Epidermal melanocyte (primary cell): ENCODE measurements at regions not wholly inside any gene's neighbourhood (a gene's known extent, or its start where the extent isn't known, plus 50 kb on each side); places are given as distances from the start of the nearest gene placed in this dataset.

Source experiments
- DNase-seq: peaks from one replicate; pipeline ENCODE4 v3.0.0; 2011; ENCODE audit warnings: low spot score; ENCODE audit not compliant: insufficient read length

DNA sequence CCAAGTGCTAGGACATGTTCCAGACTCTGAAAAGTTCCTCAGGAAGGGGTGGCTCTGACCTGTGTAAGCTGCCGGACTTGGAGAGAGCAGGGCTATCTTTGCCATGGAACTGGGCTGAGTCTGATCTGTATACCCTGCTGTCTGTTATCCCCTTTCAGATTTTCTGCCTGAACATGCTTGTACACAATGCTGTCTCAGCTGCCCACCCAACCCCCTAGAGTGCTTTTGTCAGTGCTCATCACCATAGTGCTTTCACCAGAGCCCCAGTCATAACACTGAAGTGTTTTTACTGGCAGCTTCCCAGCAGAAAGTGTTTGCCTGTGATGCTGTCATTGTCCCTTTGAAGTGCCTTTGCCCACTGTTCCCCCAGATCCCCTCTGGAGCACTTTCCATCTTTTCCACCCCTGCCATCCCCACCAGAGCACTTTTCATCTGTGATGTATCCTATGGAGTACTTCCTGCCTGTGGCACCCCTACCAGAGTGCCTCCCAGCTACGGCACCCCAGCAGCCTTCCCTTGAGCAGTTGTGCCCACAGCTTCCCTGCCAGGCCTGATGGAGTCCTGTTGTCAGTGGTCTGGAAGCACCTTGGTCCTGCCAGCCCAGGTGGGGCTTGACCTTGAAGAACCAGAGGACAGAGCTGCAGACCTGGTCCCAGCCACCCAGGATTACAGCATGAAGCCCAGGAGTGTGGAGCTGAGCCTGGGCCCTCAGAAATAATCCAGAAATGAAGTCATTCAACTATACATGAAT lies 397.7 kb downstream of the DIPK2A start:
- DNase-seq = no peak

- no peak for DNase-seq
Measured at GRCh38 chr3:144375088-144375487, 403.5 kb downstream of the DIPK2A start.

DNA sequence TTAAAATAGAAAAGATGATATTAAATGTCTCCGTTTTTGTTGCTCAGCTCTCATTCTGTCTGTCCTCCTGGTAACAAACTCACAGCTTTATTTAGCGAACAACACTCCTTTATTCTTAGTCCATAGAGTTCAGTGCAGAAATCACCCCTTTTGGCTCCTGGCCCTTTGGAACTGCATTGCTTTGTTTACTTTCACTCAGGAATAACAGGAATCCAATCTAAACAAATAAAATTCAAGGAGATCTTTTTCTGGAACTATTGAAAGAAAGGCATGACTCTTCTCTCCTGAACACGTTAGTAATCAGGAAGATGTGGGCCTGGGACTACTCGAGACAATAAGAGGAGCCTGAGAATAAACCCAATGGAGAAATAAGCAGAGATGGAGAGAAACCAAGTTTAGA lies 409.2 kb downstream of the DIPK2A start:
- no peak for DNase-seq

DNA sequence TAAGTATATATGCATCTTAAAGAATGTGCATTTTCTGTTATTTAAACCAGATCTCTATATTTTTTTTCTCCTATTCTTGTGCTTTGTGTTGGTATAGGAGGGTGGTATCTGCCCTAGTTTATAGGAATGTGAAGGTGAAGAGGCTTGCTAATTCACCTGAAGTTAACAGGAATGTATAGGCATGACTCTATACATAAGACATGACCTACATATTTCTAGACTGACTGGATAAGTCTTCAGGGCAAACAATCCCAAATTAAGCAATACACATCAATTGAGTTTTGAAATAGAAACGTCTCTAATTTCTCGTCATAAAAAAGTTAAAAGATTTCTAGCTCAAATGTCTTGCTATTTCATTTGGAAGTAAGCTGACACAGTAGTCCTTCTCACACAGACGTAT lies 410.0 kb downstream of the DIPK2A start:
- DNase-seq = no peak

DNA sequence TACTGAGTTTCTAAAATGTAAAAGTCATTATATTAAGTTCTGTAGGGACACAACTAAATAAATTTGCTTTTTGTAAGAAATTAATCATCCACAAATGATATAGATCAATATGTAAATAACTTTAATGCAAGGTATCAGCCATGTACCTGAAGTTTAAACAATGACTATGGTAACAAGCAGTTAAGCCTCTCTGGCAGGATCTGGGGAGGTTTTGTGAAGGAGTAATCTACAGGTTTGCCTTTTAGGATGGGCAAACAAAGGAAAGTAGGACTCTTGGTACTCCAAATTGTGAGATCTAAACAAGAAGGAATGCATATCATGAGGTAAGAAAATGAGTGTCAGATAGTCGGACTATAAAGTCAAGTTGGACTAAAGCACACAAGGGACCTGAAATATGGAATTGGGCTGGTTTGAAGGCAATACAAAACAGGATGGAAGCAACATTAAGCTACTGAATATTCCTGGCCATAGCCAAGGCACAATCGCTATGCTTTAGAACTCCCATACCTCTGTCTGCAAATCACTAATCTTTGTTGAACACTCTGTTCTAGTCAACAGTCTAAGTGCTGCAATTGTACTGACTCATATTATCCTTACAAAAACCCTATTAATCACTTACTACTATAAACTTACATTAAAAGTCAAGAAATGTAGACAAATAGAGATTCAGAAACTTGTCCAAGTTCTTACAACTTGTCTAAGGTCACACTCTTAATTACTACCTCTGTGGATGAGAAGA lies 412.8 kb downstream of the DIPK2A start:
- no peak for DNase-seq

DNA sequence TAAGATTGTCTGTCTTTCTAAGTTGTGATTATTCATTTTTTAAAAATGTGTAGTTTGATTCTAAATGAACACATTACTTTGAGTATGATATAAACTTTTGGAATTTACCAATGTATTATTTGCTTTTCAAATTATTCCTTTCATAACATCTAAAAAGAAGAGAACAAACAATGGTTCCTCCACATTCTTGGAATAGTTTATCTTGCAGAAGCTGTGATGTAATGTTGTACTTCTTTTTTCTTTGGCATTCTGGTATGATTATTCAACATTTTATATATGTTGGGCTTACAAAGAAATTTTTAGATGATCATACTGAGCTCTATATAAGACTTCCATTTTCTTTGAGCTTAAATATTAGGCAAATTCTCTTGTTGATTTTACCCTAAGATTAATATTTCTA lies 419.2 kb downstream of the DIPK2A start:
- DNase-seq = no peak

DNA sequence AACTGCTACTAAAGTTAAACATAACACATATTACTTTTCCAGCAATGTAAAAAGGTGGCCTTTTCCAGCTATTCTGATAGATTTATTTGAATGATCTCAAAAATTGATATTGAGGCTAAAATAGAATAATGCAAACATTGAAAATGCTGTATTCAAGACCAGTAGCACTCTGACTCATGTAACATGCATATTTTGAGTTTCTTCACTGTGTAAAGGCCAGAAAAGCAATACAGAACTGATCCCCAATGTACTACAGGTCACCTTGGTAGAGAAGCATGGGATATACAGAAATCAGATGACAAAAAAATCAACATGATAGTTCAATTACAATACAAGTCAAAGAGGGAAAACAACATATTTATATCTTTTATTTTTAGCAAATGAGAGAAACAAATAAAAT lies 419.6 kb downstream of the DIPK2A start:
- DNase-seq = no peak

DNA sequence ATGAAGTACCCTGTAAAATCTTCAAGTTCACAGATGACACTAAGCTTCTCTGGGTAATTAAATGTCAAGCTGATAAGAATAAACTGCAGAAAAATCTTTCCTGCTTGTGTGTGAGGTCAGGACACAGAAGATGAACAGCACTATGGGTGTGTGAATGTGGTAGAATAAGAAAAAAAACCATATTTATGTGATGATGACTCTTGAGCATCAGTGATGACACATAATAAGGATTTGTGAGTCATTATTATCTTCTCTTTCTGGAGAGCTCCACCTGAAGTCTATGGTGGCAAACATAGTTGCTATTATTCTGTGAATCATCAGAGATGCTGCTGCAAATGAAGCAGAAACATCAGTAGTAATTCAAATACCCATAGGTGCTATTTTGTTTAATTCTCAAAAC lies 422.4 kb downstream of the DIPK2A start:
- no peak for DNase-seq

- no peak for DNase-seq
Measured at GRCh38 chr3:144402430-144402829, 430.8 kb downstream of the DIPK2A start.

- no peak for DNase-seq
Measured at GRCh38 chr3:144403040-144403457, 431.4 kb downstream of the DIPK2A start.

DNA sequence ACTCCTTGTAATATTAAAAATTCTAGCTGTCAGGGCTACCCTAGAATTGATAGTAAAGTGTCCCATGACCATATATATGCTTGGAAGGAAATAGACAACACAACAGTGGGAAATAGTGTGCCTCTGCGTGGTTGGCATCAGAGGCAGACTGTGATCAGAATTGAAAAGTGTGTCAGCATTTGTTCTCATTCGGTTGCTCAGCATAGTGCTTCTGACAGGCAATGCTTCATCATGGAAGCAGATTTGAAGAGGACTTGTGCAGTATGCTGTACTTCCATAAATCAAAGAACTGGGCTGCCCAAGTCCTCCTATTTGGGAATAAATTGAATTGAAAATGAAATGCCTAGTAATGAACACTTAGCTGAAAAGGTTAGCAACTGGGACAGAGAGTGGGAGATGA lies 435.7 kb downstream of the DIPK2A start:
- no peak for DNase-seq

DNA sequence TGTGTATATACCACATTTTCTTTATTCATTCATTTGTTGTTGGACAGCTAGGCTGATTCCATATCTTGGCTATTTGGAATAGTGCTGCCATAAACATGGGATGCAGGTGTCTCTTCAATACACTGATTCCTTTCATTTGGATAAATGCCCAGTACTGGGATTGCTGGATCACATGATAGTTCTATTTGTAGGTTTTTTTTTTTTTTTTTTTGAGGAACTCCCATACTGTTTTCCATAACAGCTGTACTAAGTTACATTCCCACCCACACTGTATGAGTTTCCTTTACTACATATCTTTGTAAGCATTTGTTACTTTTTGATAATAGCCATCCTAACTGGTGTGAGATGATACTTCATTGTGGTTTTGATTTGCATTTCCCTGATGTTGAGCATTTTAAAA lies 437.7 kb downstream of the DIPK2A start:
- no peak for DNase-seq

DNA sequence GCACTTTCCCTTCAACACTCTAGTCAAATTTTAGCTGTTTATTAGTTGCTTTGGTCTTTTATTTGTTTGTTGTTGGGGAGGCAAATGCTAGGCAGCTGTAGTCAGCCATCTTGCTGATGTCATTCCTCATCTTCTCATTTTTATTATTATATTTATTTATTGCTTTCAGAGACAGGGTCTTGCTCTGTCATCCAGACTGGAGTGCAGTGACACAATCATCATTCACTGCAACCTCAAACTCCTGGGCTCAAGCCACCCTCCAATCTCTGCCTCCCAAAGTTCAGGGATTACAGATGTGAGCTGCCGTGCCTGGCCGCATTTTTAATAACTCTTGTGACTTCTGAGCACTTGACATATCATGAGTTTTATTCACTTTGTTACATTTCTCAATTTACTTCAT lies 441.4 kb downstream of the DIPK2A start:
- no peak for DNase-seq

DNA sequence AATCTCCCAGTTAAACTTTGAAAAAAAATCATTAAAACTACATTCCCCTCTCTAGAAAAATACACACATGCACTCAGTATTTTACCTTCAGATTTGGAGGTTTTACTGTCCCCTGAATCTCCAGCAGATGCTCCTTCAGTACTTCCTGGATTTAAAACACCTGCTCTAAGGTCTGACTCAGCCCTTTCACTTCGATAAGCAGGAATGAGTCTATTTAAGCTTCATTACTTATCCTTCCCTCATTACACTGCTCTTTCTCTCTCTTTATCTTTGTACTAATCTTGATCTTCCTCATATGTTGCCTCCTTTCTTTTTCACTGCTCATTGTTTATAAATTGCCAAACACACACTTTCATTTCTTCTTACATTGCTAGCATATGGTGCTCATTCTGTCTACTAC lies 443.9 kb downstream of the DIPK2A start:
- DNase-seq = no peak

DNA sequence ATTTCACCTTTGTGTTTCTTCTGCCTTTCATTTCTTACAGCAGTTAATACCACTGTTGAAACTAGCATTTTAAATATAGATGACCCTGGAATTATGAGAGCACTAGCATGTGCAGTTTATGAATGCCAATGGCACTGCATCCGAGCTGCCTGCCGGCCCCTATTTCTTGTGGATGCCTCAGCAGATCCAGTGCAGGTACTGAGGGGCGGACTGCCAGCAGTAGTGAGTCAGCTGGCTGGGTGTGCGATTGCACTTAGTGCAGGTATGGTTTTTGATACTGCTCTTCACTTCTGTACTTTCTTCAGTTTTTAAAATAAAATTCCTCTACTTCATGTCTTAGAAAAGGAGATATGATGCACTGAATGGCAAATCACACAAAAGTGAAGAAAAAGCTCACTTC lies 453.0 kb downstream of the DIPK2A start:
- no peak for DNase-seq

GRCh38 chr3:144426366-144426765 lies 454.7 kb downstream of the DIPK2A start:
- no peak for DNase-seq

- DNase-seq = no peak
Measured at GRCh38 chr3:144426967-144427366, 455.3 kb downstream of the DIPK2A start.

DNA sequence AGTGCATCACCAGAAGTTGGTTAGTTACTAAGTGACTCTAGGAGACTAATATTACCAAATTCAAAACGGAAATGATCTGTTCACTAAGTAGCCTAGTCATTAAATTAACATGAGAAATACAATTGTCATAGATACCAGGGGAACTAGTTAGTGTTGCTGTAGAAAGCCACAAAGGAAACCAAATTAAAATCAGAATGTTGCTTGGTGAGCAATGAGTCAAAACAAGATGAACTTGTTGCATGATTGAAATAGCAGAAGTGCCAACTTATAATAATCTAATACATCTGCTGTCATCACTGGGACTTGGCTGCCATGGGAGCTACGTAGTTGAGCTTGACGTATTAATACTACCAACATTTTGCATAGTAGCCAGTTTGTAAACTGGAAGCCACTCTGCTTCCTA lies 458.1 kb downstream of the DIPK2A start:
- DNase-seq = no peak

- DNase-seq = no peak
Measured at GRCh38 chr3:144431134-144431533, 459.5 kb downstream of the DIPK2A start.

DNA sequence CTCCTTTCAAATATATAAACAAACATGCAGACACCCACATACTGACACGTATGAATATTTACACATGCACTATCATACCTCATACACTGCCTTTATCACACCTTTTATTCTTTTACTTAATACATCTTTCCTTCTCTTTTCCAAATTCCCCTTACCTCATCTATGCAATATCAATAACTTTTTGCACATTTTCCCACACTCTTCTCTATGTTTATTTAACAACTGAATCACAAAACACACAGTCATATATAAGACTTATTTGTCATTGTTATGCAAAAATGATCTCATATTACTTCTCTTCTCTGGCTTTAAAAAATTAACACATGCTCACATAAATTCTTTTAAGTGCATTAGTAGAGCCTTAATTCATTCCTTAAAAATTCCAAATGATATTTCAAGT lies 461.4 kb downstream of the DIPK2A start:
- DNase-seq = no peak

DNA sequence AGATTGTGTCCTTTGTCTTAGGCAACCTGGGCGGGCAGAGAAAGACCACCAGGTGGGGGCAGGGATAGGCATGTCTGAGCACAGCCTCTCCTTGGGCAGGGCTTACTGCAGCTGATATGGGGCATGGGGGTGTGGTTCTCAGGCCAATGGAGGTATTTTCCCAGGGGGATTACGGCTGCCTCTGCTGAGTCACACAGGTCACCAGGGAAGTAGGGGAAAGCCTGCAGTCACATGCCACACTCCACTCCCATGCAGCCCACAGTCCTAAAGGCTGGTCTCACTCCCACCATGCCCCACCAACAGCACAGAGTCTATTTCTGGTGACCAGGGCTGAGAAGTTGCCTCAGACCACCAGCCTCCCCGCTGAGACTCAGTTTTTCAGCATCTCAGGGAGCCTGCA lies 466.4 kb downstream of the DIPK2A start:
- no peak for DNase-seq

- no peak for DNase-seq
Measured at GRCh38 chr3:144444061-144444460, 472.4 kb downstream of the DIPK2A start.

- no peak for DNase-seq
Measured at GRCh38 chr3:144444546-144444945, 472.9 kb downstream of the DIPK2A start.
